BJ (cell line): ENCODE measurements at regions not wholly inside any gene's neighbourhood (a gene's known extent, or its start where the extent isn't known, plus 50 kb on each side); places are given as distances from the start of the nearest gene placed in this dataset.

Experiments
- CTCF ChIA-PET: fragments of 350-600 bp; formaldehyde crosslinking; extraction: SDS; loops from one replicate; lab custom pipeline; 2021; ENCODE audit warnings: antibody characterized with exemption, inconsistent platforms; lab: Yijun Ruan, JAX
- POLR2A ChIA-PET: fragments of 300-600 bp; sonication (Branson Sonifier 250); formaldehyde crosslinking; extraction: SDS; loops from one replicate; lab custom pipeline; 2021; ENCODE audit warnings: antibody characterized with exemption; lab: Charles Lee
- DNase-seq: peaks from one replicate; pipeline ENCODE4 v3.0.0-alpha.2; 2011; ENCODE audit warnings: low read depth
- H3K27me3 ChIP-seq: 2 replicates; pipeline ENCODE4 v1.6.0; 2011; ENCODE audit warnings: low read length; ENCODE audit not compliant: control insufficient read depth, insufficient read depth
- H3K36me3 ChIP-seq: 2 replicates; pipeline ENCODE4 v1.5.1; 2011; ENCODE audit warnings: low read length; ENCODE audit not compliant: control insufficient read depth, insufficient read depth
- H3K4me3 ChIP-seq: 2 replicates; pipeline ENCODE4 v1.5.1; 2011; ENCODE audit warnings: low read depth, mild to moderate bottlenecking, control low read depth, low read length
- TF ChIP-seq, protein P1 (sequence below): IDR thresholded peaks from 2 replicates; pipeline ENCODE4 v1.5.1; 2011; ENCODE audit warnings: low read depth, mild to moderate bottlenecking, control low read depth, inconsistent platforms, low read length, moderate library complexity; ENCODE audit not compliant: insufficient read depth

- no peak for DNase-seq
- POLR2A ChIA-PET = interaction anchor here (0.6 kb wide), 1 partner anchor 1397 kb away, joined by 4 read pairs; no protein-coding TSS in a partner anchor
Measured at GRCh38 chr2:144922519-144922918, 402.6 kb upstream of the ZEB2 start.

GRCh38 chr2:144920755-144921530 lies 401.0 kb upstream of the ZEB2 start:
- Histone ChIP-seq H3K27me3 (no peaks in the 10 kb centered on the region), H3K36me3 (no peaks in the 10 kb centered on the region), H3K4me3 (no peak overlapping the region)
- POLR2A ChIA-PET = no interaction called here
- no peak for DNase-seq
- TF ChIP-seq, protein P1, sequence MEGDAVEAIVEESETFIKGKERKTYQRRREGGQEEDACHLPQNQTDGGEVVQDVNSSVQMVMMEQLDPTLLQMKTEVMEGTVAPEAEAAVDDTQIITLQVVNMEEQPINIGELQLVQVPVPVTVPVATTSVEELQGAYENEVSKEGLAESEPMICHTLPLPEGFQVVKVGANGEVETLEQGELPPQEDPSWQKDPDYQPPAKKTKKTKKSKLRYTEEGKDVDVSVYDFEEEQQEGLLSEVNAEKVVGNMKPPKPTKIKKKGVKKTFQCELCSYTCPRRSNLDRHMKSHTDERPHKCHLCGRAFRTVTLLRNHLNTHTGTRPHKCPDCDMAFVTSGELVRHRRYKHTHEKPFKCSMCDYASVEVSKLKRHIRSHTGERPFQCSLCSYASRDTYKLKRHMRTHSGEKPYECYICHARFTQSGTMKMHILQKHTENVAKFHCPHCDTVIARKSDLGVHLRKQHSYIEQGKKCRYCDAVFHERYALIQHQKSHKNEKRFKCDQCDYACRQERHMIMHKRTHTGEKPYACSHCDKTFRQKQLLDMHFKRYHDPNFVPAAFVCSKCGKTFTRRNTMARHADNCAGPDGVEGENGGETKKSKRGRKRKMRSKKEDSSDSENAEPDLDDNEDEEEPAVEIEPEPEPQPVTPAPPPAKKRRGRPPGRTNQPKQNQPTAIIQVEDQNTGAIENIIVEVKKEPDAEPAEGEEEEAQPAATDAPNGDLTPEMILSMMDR = no peak
- CTCF ChIA-PET = no interaction called here

More at GRCh38 chr2:144922519-144922918, 402.6 kb upstream of the ZEB2 start:
- TF ChIP-seq, protein P1 = no peak
- CTCF ChIA-PET = interaction anchor here (1.1 kb wide), 1 partner anchor 13 kb away, joined by 3 read pairs; no protein-coding TSS in a partner anchor
- Histone ChIP-seq H3K4me3 (no peak overlapping the region), H3K36me3 (no peaks in the 10 kb centered on the region), H3K27me3 (no peaks in the 10 kb centered on the region)

DNA sequence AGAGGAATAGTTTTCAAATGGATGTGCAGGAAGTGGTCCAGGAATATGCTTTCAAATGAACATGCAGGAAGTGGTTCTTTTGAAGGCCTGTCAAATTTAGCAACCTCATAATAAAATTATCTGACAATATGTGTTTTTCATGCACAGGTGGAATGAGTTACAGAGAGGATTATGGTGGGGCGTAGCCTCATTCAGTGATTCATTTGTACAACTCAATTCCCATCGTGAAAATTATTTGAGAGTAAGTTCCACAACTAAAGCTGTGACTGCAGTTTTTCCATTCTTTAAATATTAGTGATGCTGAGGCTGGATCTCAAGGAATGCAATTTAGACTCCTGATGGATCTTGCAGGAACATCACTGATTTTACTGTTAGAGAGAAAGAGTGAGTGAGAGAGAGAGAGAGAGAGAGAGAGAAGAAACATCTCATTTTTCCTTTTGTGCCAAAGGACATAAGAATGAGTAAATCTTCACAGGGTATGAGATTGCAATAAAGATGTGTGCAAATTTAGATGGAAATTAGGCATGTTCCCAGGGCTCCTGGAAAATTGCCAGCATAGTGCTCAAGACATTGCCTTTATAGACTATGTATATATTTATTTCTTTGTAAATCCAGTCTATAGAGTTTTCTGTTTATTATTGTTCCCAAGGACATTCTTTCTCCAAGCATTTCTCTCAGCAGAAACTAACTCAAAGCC lies 394.9 kb upstream of the ZEB2 start:
- CTCF ChIA-PET = interaction anchor here (0.7 kb wide), 1 partner anchor 44 kb away, joined by 3 read pairs; no protein-coding TSS in a partner anchor
- Histone ChIP-seq H3K36me3 (no peaks in the 10 kb centered on the region), H3K4me3 (no peak overlapping the region), H3K27me3 (no peaks in the 10 kb centered on the region)
- peak; percentile 79 for DNase-seq
- TF ChIP-seq, protein P1 = no peak
- POLR2A ChIA-PET = no interaction called here

- Histone ChIP-seq H3K27me3 (no peaks in the 10 kb centered on the region), H3K36me3 (no peaks in the 10 kb centered on the region), H3K4me3 (no peak overlapping the region)
- ChIA-PET CTCF (interaction anchor here (0.7 kb wide), 1 partner anchor 45 kb away, joined by 3 read pairs; no protein-coding TSS in a partner anchor), POLR2A (no interaction called here)
- TF ChIP-seq, protein P1 = no peak
- no peak for DNase-seq
Measured at GRCh38 chr2:144914113-144914512, 394.2 kb upstream of the ZEB2 start.

DNA sequence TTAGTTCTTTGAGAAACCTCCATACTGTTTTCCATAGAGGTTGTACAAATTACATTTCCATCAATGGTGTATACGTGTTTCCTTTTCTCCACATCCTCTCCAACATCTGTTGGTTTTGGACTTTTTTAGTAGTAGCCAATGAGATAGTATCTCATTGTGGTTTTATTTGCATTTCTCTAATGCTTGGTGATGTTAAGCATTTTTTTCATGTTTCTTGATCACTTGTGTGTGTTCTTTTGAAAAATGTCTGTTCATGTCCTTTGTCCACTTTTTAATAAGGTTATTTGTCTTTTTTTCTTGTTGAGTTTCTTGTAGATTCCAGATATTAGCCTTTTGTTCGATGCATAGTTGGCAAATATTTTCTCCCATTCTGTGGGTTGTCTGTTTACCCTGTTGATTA lies 392.3 kb upstream of the ZEB2 start:
- CTCF ChIA-PET = no interaction called here
- POLR2A ChIA-PET = no interaction called here
- no peaks in the 10 kb centered on the region for H3K27me3 ChIP-seq
- no peaks in the 10 kb centered on the region for H3K36me3 ChIP-seq
- peak; percentile 41 for DNase-seq
- H3K4me3 ChIP-seq = no peak overlapping the region
- TF ChIP-seq, protein P1 = no peak
